K562 (cell line): ENCODE measurements at regions not wholly inside any gene's neighbourhood (a gene's known extent, or its start where the extent isn't known, plus 50 kb on each side); places are given as distances from the start of the nearest gene placed in this dataset.
"Not testable (repeated sequence)": the region's sequence is repeated elsewhere in the genome, so short reads cannot be mapped to it uniquely, and the experiment has no call there.

Experiments used
- PML ChIP-seq: IDR thresholded peaks from 2 replicates; pipeline ENCODE4 v1.6.1; 2012; ENCODE audit warnings: low read length, inconsistent platforms
- SIN3A ChIP-seq, 2 experiments: fragments of 150-350 bp in 1 of 2; IDR thresholded peaks; 2 replicates each; pipeline ENCODE4 v1.6.1; 2011 to 2016; ENCODE audit warnings: borderline replicate concordance in 2 of 2, low read depth in 2 of 2, low read length in 2 of 2, mild to moderate bottlenecking in 2 of 2, moderate library complexity in 2 of 2; ENCODE audit not compliant: control insufficient read depth in 1 of 2
- SP1 ChIP-seq: sonication (generic); formaldehyde crosslinking; IDR thresholded peaks from 2 replicates; pipeline ENCODE4 v1.8.1; 2022; ENCODE audit warnings: mild to moderate bottlenecking, missing genetic modification reagents
- TF ChIP-seq, protein P1 (sequence below): sonication (generic); formaldehyde crosslinking; IDR thresholded peaks from 2 replicates; pipeline ENCODE4 v1.9.0; 2022; ENCODE audit warnings: mild to moderate bottlenecking, missing genetic modification reagents

DNA sequence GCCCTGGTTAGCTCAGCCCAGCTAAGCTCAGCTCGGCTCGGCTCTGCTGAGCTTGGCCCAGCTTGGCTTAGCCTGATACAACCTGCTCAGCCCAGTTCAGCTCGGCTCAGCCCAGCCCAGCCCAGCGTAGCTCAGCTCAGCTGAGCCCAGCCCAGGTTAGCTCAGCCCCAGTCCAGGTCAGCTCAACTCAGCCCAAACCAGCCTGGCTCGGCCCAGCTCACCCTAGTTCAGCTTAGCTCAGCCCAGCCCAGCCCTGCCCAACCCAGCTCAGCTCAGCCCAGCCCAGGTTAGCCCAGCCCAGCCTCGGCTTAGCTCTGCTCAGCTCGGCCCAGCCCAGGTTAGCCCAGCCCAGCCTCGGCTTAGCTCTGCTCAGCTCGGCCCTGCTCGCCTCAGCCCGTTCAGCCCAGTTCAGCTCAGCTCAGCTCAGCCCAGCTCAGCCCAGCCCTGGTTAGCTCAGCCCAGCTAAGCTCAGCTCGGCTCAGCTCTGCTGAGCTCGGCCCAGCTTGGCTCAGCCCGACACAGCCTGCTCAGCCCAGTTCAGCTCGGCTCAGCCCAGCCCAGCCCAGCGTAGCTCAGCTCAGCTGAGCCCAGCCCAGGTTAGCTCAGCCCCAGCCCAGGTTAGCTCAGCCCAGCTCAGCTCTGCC lies 332.8 kb downstream of the TMEM121 start:
- not testable (repeated sequence) for TF ChIP-seq SIN3A (IDR thresholded peaks at IDR 0.05; ENCODE audit: borderline replicate concordance in 2 of 2, control insufficient read depth in 1 of 2, low read depth in 2 of 2, low read length in 2 of 2); PML; SP1 (CRISPR knock-in tag)
- TF ChIP-seq, protein P1, sequence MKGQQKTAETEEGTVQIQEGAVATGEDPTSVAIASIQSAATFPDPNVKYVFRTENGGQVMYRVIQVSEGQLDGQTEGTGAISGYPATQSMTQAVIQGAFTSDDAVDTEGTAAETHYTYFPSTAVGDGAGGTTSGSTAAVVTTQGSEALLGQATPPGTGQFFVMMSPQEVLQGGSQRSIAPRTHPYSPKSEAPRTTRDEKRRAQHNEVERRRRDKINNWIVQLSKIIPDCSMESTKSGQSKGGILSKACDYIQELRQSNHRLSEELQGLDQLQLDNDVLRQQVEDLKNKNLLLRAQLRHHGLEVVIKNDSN: not testable (repeated sequence)
